DMS 273 treated with DMSO at 0.1 percent for 48 hours (cell line): ENCODE measurements at regions not wholly inside any gene's neighbourhood (a gene's known extent, or its start where the extent isn't known, plus 50 kb on each side); places are given as distances from the start of the nearest gene placed in this dataset.
"Not testable (repeated sequence)": the region's sequence is repeated elsewhere in the genome, so short reads cannot be mapped to it uniquely, and the experiment has no call there.

Experiments used
- DNase-seq: peaks from one replicate; lab custom pipeline; 2025; lab: John Stamatoyannopoulos, UW

- DNase-seq = not testable (repeated sequence)
These were observed 291.4 kb upstream of the ZNF337 start for GRCh38 chr20:25987928-25988560.

DNA sequence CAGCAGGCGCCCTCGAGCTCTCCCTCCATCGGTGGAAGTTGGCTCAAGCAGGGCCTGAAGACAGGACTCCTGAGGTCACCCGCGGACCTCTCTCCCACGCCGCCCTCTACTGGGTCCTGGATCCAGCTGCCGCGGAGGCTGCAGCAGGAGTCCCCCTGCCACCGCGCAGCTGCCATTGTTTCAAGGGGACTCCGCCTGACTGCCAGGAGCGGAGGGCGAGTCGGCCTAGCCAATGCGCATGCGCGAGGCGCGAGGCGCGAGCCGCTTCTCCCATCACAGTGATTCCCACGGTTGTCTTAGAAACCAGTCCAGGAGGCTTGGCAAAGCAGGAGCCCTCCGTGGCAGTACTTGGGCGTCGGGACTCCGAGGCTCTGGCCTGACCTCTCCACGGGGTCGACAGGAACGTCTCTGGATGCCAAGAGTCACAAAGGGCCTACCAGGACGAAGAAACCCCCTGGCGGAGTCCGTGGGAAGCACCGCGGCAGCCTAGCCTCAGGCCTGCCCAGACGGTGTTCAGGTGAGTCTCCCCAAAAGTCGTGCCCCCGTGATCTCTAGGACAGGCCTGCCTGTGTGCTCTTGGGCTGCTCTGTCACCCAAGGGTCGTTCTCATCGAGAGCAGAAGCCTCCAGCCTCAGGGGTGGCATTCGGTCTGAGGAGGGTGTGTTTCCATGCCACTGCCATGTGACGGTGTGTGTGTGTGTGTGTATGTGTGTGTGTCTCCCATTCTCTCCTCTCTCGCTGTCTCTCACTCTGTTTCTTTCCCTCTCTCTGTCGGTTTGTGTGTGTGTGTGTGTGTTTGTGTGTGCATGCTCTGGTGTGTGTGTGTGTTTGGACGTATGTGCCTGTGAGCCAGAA is 290.6 kb upstream of the ZNF337 start:
- peak; percentile 22 for DNase-seq

DNA sequence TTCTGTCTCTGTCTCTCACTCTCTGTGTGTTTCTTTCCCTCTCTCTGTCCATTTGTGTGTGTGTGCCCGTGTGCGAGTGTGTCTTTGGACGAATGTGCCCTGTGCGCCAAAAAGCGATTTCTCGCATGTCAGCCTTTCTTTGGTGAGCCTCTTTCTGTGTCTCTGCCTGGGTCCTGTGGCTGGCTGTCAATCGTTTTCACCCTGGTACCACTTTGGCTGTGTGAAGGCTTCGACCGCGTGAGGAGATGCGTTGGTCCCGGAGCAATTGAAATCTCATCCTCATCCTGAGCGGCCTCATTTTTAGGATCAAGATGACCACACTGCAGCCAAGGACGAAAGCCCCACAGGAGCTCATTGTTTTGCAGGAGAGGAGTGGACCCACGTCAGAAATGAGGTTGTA is 288.9 kb upstream of the ZNF337 start:
- DNase-seq = no peak

DNA sequence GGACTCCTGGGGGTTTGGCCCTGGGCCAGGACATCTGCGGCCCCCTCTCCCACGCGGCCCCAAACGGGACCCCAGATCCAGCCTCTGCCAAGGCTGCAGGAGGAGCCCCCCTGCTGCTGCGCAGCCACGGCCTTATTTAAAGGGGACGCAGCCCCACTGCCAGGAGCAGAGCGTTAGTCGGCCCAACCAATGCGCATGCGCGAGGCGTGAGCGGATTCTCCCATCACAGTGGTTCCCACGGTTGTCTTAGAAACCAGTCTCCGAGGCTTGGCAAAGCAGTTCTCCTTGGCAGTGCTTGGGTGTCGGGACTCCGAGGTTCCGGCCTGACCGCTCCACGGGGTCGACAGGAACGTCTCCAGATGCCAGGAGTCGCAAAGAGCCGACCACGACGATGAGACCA is 288.3 kb upstream of the ZNF337 start:
- DNase-seq = no peak

DNA sequence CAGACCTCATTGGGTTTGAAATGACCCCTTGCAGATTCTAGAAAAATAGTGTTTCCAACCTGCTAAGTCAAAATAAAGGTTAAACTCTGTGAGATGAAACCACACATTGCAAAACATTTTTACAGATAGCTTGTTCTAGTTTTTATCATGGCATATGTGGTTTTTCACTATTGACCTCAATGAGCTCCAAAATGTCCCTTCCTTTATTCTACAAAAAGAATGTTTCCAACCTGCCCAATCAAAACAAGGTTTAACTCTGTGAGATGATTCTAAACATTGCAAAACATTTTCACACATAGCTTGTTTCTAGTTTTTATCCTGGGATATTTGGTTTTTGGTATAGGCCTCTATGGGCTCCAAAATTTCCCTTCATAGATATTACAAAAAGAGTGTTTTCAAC is 286.0 kb upstream of the ZNF337 start:
- not testable (repeated sequence) for DNase-seq

- not testable (repeated sequence) for DNase-seq
These were observed 282.0 kb upstream of the ZNF337 start for GRCh38 chr20:25978450-25979190.

GRCh38 chr20:25975816-25976215 is 279.2 kb upstream of the ZNF337 start:
- not testable (repeated sequence) for DNase-seq

- DNase-seq = not testable (repeated sequence)
These were observed 268.6 kb upstream of the ZNF337 start for GRCh38 chr20:25965203-25965602.

DNA sequence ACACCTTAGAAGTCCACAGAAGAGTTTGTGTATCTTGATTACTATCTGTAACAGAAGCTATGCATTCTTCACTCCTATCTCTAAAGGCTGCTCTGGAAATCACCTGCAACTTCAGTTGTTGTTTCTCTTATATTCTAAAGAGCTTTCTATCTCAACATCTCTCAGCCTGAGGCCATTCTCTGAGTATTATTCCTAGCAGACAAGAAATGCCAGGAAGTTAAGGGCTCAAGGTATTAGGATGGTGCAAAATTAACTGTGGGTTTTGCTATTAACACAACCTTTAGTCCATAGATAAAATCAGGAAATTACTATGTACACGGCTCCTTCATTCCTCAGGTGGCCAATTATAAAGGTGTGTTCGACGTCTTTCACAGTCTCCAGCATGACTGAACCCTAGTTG is 257.2 kb upstream of the ZNF337 start:
- not testable (repeated sequence) for DNase-seq

GRCh38 chr20:25935230-25935629 is 238.6 kb upstream of the ZNF337 start:
- not testable (repeated sequence) for DNase-seq

DNA sequence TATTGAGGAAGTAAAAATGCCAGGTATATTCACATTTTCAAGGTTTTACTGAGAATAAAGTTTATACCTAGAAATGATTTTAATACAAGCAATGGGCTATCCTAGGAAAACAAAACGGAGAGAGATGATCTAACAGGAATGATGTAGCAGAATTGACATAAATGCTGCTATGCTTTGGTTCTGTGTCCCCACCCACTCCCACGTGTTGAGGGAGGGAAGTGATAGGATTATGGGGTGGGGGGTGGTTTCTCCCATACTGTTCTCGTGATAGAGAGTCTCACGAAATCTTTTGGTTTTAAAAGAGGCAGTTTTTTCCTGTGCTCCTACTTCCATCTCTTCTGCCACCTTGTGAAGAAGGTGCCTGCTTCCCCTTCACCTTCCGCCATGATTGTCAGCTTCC is 236.2 kb upstream of the ZNF337 start:
- not testable (repeated sequence) for DNase-seq

DNA sequence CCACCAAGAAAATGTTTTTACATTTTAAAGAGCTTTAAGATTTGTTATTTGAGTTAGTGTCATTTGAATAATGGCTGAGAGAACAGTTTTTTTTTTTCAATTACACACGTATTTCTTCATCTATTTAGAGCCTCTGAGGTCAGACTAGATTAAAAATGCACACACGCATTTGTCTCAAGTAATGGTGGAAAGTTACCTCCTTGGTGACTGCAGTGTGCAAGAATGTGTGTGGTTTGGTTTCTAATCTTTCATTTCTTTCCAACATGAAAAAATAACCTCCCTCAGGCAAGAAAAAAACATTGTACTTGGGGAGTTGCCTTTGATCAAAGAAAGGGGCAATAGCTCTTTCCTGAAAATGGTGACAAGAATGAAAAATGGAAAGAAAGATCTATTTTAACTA is 235.5 kb upstream of the ZNF337 start:
- not testable (repeated sequence) for DNase-seq

DNA sequence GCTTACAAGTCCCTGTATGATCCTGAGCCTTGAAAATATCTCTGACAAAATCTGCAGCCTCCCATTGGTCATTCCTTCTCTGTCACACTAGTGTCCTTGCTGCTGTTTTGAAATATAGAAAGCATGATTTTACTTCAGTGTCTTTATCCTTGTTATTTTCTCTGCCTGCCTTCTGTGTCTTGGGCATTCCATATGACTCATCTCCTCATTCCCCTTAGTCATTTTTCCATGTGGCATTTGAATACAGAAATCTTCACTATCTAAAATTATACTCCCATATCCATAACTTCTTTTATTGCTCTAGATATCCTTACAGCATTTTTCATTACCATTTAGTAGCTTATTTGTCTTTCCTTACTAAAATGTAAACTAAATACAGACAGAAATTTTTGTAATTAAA is 205.7 kb upstream of the ZNF337 start:
- DNase-seq = not testable (repeated sequence)

DNA sequence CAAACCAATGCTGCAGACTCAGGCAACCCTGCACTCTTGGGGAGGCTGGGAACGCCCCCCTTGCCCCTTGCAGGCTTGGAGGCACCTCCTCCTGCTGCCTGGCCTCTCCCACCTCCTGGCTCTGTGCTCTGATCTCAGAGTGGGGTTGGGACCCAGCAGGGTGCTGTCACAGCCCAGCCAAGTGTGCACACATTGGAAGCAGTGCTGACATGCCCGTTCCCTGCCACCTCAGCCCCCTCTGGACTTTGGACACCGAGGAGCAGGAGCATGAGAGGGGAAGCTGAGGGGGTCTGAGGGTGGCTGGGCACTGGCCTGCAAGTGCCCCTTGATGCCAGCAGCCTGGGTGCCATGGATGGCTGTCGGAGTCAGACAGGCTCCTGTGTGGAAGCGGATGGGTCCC is 202.0 kb upstream of the ZNF337 start:
- not testable (repeated sequence) for DNase-seq

DNA sequence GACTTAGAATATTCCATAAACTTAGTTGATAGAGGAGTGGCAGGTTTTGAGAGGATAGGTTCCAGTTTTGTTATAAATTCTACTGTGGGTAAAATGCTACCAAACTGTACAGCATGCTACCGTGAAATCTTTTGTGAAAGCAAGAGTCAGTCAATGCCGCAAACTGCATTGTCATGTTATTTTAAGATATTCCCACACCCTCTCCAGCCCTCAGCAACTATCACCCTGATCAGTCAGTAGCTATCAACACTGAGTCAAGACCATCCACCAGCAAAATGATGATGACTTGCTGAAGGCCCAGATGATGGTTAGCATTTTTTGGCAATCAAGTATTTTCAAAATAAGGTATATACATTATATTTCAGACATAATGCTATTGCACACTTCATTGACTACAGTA is 182.4 kb upstream of the ZNF337 start:
- DNase-seq = not testable (repeated sequence)

DNA sequence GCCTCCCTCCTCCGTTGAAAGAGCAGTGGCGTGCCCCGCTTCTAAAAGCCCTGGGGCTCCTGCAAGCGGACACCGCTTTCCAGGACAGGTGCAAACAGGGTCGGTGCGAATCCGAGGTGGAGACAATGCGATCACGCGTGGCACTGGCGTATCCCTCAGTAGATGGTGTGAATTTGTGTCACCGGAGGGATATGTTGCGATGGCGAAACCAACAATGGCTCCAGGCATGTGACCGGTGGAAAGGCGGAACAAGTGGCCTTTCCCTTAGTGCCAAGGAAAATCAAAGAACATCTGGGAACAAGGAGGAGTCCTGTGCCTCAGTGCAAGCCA is 172.0 kb upstream of the ZNF337 start:
- not testable (repeated sequence) for DNase-seq

DNA sequence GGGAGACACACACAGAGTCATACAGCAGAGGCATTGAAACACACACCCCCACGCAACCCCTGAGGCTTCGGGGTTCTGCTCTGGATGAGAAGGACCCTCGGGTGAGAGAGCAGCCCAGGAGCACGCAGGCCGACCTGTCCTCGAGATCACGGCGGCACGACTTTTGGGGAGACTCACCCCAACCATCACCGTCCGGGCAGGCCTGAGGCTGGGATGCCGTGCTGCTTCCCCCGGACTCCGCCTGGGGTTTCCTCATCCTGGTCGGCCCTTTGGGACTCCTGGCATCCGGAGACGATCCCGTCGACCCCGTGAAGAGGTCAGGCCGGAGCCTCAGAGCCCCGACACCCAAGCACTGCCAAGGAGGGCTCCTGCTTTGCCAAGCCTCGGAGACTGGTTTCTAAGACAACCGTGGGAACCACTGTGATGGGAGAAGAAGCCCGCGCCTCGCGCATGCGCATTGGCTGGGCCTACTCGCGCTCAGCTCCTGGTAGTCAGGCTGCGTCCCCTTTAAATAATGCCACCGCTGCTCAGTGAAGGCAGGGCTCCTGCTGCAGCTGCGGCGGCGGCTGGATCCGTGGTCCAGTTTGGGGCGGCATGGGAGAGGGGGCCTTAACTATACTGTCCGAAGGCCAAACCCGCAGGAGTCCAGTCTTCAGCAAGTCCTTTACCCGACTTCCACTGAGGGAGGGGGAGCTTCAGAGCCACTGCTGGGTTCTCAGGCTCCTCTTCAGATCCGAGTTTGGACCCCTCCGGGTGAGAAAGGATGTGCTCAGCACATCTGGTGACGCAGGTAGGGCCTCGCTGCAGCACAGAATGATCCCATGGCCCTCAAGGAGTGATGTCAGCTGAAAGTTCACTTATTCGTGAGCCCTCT is 171.4 kb upstream of the ZNF337 start:
- DNase-seq = peak; percentile 34

- not testable (repeated sequence) for DNase-seq
These were observed 170.5 kb upstream of the ZNF337 start for GRCh38 chr20:25867015-25867775.

DNA sequence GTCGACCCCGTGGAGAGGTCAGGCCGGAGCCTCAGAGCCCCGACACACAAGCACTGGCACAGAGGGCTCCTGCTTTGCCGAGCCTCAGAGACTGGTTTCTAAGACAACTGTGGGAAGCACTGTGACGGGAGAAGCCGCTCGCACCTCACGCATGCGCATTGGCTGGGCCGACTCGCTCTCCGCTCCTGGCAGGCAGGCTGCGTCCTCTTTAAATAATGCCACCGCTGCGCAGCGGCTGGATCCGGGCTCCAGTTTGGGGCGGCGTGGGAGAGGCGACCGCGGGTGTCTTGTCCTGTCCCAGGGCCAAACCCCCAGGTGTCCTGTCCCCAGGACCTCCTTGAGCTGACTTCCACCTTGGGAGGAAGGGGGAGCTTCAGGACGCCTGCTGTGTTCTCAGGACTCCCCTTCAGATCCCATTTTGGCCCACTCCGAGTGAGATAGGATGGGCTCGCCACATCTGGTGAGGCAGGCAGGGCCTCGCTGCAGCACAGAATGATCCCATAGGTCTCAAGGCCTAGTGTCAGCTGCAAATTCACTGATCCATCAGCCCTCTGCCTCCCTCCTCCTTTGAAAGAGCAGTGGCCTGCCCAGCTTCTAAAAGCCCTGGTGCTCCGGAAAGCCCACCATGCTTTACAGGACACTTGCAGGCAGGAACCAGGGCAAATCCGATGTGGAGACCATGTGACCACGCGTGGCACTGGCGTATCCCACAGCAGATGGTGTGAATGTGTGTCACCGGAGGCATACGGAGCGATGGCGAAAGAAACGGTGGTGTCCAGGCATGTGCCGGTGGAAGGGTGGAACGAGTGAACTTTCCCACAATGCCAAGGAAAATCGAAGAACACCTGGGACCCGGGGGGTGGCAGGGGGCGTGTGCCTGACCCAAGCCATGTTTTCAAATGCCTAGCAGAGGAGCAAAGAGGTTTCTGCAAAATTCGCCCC is 169.3 kb upstream of the ZNF337 start:
- DNase-seq = peak; percentile 56
